HepG2 (cell line): ENCODE measurements at regions not wholly inside any gene's neighbourhood (a gene's known extent, or its start where the extent isn't known, plus 50 kb on each side); places are given as distances from the start of the nearest gene placed in this dataset.
A peak's percentile ranks its signal among the peaks of the same experiment; 100 is the strongest.

Source experiments
- ATAC-seq: fragments of 200-7000 bp; cut with Tn5 transposase; 3 replicates; pipeline ENCODE4 v1.9.1; 2020; ENCODE audit warnings: mild to moderate bottlenecking, moderate library complexity
- BruUV-seq: library from RNA; stranded (reverse); fragments of 400-500 nt; replicated peaks from 2 replicates; lab custom pipeline; 2021; lab: Mats Ljungman, UMichigan
- CTCF ChIA-PET: fragments of 300-600 bp; formaldehyde crosslinking; extraction: SDS; loops from one replicate; lab custom pipeline; 2021; ENCODE audit warnings: low total read pairs, inconsistent platforms, low intra/inter-chr PET ratio; lab: Yijun Ruan, JAX
- POLR2A ChIA-PET: fragments of 350-600 bp; sonication (Branson Sonifier 250); formaldehyde crosslinking; loops from one replicate; lab custom pipeline; 2020; ENCODE audit warnings: antibody characterized with exemption, inconsistent platforms; lab: Yijun Ruan, JAX
- DNase-seq: peaks from one replicate; pipeline ENCODE4 v3.0.0-alpha.2; 2015; ENCODE audit warnings: low spot score
- FAIRE-seq: peaks from 3 replicates; lab custom pipeline; 2011; peaks lifted over from hg19 to GRCh38; lab: Jason Lieb, UNC
- H2AFZ ChIP-seq: one replicate; pipeline ENCODE4 v1.6.1; 2011; ENCODE audit warnings: low read length, inconsistent platforms
- H3K27ac ChIP-seq: fragments of 300-600 bp; 3 replicates; pipeline ENCODE4 v1.8.0; 2011; ENCODE audit warnings: mixed run types, mild to moderate bottlenecking, mixed read lengths, low read length, inconsistent platforms; ENCODE audit not compliant: insufficient read depth; ENCODE audit errors: extremely low read length
- H3K27me3 ChIP-seq, 2 experiments: fragments of 200-600 bp in 1 of 2; 2 replicates in 1 of 2; 3 replicates in 1 of 2; pipeline versions ENCODE4 v1.6.0 to v1.8.0; 2011; ENCODE audit warnings: low read length in 2 of 2, mild to moderate bottlenecking in 2 of 2, moderate library complexity in 2 of 2, inconsistent platforms in 1 of 2; ENCODE audit not compliant: insufficient read depth in 2 of 2, control insufficient read depth in 1 of 2
- H3K36me3 ChIP-seq, 2 experiments: fragments of 200-600 bp in 1 of 2; replicated peaks in 1 of 2; 2 replicates in 1 of 2; 3 replicates in 1 of 2; pipeline versions ENCODE4 v1.5.1 to v1.8.0; 2011; ENCODE audit warnings: low read length in 2 of 2, inconsistent platforms in 1 of 2; ENCODE audit not compliant: insufficient read depth in 2 of 2, control insufficient read depth in 1 of 2
- H3K4me1 ChIP-seq: 2 replicates; pipeline ENCODE4 v1.5.1; 2012; ENCODE audit warnings: low read length, inconsistent platforms; ENCODE audit not compliant: insufficient read depth
- H3K4me2 ChIP-seq: 2 replicates; pipeline ENCODE4 v1.6.0; 2011; ENCODE audit warnings: low read depth, low read length, inconsistent platforms
- H3K4me3 ChIP-seq, 3 experiments: fragments of 200-600 bp in 1 of 3; sonication (generic), shearing (Covaris generic) in 1 of 3; replicated peaks in 1 of 3; 2 replicates each; pipeline ENCODE4 v1.5.1; 2011 to 2016; ENCODE audit warnings: low read length in 3 of 3, inconsistent platforms in 2 of 3, low read depth in 2 of 3, mild to moderate bottlenecking in 2 of 3, control low read depth in 1 of 3, mixed read lengths in 1 of 3; ENCODE audit not compliant: insufficient read depth in 1 of 3
- H3K79me2 ChIP-seq: one replicate; pipeline ENCODE4 v1.6.1; 2011; ENCODE audit warnings: low read length, inconsistent platforms; ENCODE audit not compliant: insufficient read depth
- H3K9ac ChIP-seq: 2 replicates; pipeline ENCODE4 v1.6.0; 2011; ENCODE audit warnings: mild to moderate bottlenecking, low read depth, low read length, inconsistent platforms; ENCODE audit not compliant: insufficient read depth
- H3K9me3 ChIP-seq: 2 replicates; pipeline ENCODE4 v1.5.1; 2012; ENCODE audit warnings: mild to moderate bottlenecking, low read length
- H4K20me1 ChIP-seq: 2 replicates; pipeline ENCODE4 v1.6.0; 2011; ENCODE audit warnings: inconsistent platforms, mild to moderate bottlenecking, low read length, moderate library complexity; ENCODE audit not compliant: insufficient read depth
- CCDC6 ChIP-seq: sonication (generic); formaldehyde crosslinking; IDR thresholded peaks from 2 replicates; pipeline ENCODE4 v1.8.1; 2022; ENCODE audit warnings: mild to moderate bottlenecking, missing genetic modification reagents, moderate library complexity
- MAFF ChIP-seq: IDR thresholded peaks from 2 replicates; pipeline ENCODE4 v1.6.1; 2011; ENCODE audit warnings: low read depth, low read length, improper control_type of control experiment
- MAFK ChIP-seq, 2 experiments: IDR thresholded peaks in 1 of 2; conservative IDR thresholded peaks in 1 of 2; 2 replicates each; pipeline ENCODE4 v1.6.1; 2011; ENCODE audit warnings: improper control_type of control experiment in 2 of 2, low read length in 2 of 2
- PITX1 ChIP-seq: sonication (generic); formaldehyde crosslinking; IDR thresholded peaks from 2 replicates; pipeline ENCODE4 v1.5.1; 2020; ENCODE audit warnings: mild to moderate bottlenecking, missing genetic modification reagents
- SNAI1 ChIP-seq: sonication (generic); formaldehyde crosslinking; IDR thresholded peaks from 2 replicates; pipeline ENCODE4 v1.5.0; 2020; ENCODE audit warnings: mild to moderate bottlenecking, missing genetic modification reagents, borderline replicate concordance
- STAT6 ChIP-seq: sonication (generic); formaldehyde crosslinking; IDR thresholded peaks from 2 replicates; pipeline ENCODE4 v1.4.0; 2020; ENCODE audit warnings: missing genetic modification reagents, mild to moderate bottlenecking, borderline replicate concordance
- TBP ChIP-seq: sonication (generic); formaldehyde crosslinking; IDR thresholded peaks from 2 replicates; pipeline ENCODE4 v1.5.0; 2020; ENCODE audit warnings: missing genetic modification reagents
- ZBTB34 ChIP-seq: sonication (generic); formaldehyde crosslinking; IDR thresholded peaks from 2 replicates; pipeline ENCODE4 v1.8.0; 2022; ENCODE audit warnings: mild to moderate bottlenecking, missing genetic modification reagents
- ZNF138 ChIP-seq: sonication (generic); formaldehyde crosslinking; IDR thresholded peaks from 2 replicates; pipeline ENCODE4 v1.5.0; 2020; ENCODE audit warnings: mild to moderate bottlenecking, low read depth, missing genetic modification reagents
- ZNF362 ChIP-seq: sonication (generic); formaldehyde crosslinking; IDR thresholded peaks from 2 replicates; pipeline ENCODE4 v1.4.0; 2020; ENCODE audit warnings: missing genetic modification reagents, mild to moderate bottlenecking, borderline replicate concordance
- ZNF576 ChIP-seq: sonication (generic); formaldehyde crosslinking; IDR thresholded peaks from 2 replicates; pipeline ENCODE4 v1.4.0; 2020; ENCODE audit warnings: mild to moderate bottlenecking, missing genetic modification reagents
- ZNF598 ChIP-seq: sonication (generic); formaldehyde crosslinking; IDR thresholded peaks from 2 replicates; pipeline ENCODE4 v1.5.1; 2020; ENCODE audit warnings: mild to moderate bottlenecking, missing genetic modification reagents, borderline replicate concordance
- ZNF724P ChIP-seq: sonication (generic); formaldehyde crosslinking; IDR thresholded peaks from 2 replicates; pipeline ENCODE4 v1.8.0; 2022; ENCODE audit warnings: missing genetic modification reagents, borderline replicate concordance
- ZNF839 ChIP-seq: sonication (generic); formaldehyde crosslinking; IDR thresholded peaks from 2 replicates; pipeline ENCODE4 v1.4.0; 2020; ENCODE audit warnings: missing genetic modification reagents, mild to moderate bottlenecking, borderline replicate concordance
- WGBS: methylation state at CpG from one replicate; pipeline ENCODE4 v1.1.6; 2017; ENCODE audit warnings: low lambda C conversion rate; 5-methylcytosine and 5-hydroxymethylcytosine counted together
- in situ Hi-C: cut with HindIII; loops from 2 replicates; pipeline ENCODE4 v1.10.0; 2017; ENCODE audit warnings: low pct_unique_long_range_greater_than_20kb; ENCODE audit not compliant: extremely low pct_ligation_motif_present
- intact Hi-C: fragments of 100-400 bp; cut with micrococcal nuclease; formaldehyde crosslinking; loops from one replicate; pipeline ENCODE4 v1.10.0; 2022; ENCODE audit not compliant: unreplicated experiment

GRCh38 chr10:109127363-109127762 lies 795.9 kb downstream of the XPNPEP1 start:
- H3K9me3 ChIP-seq: peaks cover 60% of the 10 kb centered on the region
- H3K4me2 ChIP-seq: no peak overlapping the region
- no peak overlapping the region for H3K4me3 ChIP-seq
- no peak overlapping the region for H2AFZ ChIP-seq
- H3K36me3 ChIP-seq: no peaks in the 10 kb centered on the region
- H3K79me2 ChIP-seq: no peaks in the 10 kb centered on the region
- no peak overlapping the region for H3K9ac ChIP-seq
- H3K4me1 ChIP-seq: no peaks in the 10 kb centered on the region
- H3K27ac ChIP-seq: no peak overlapping the region
- TF ChIP-seq MAFK (conservative IDR thresholded peaks at IDR 0.05 in 1 of 2, IDR thresholded peaks at IDR 0.05 in 1 of 2; ENCODE audit: low read length in 2 of 2) (peak; percentile 68 to 82), MAFF (peak; percentile 69), SNAI1 (CRISPR knock-in tag) (no peak)
- in situ Hi-C loops: no loop called here
- ATAC-seq: no peak
- no TSS peak for BruUV-seq
- no peak for FAIRE-seq
- CTCF ChIA-PET: no interaction called here
- no peaks in the 10 kb centered on the region for H4K20me1 ChIP-seq
- intact Hi-C loops: no loop called here
- POLR2A ChIA-PET: no interaction called here
- WGBS: 0% methylated on average over 1 of the region's 1 CpG
- DNase-seq: no peak
- no peaks in the 10 kb centered on the region for H3K27me3 ChIP-seq

- H3K36me3 ChIP-seq: no peaks in the 10 kb centered on the region
- no peak overlapping the region for H3K4me3 ChIP-seq
- FAIRE-seq (no peak), DNase-seq (no peak), ATAC-seq (no peak)
- H3K27me3 ChIP-seq: no peaks in the 10 kb centered on the region
- BruUV-seq: no TSS peak
- H3K79me2 ChIP-seq: no peaks in the 10 kb centered on the region
- H3K9ac ChIP-seq: no peak overlapping the region
- H2AFZ ChIP-seq: no peak overlapping the region
- ChIA-PET POLR2A (no interaction called here), CTCF (no interaction called here)
- no peak overlapping the region for H3K27ac ChIP-seq
- no peak overlapping the region for H3K4me2 ChIP-seq
- WGBS: 12% methylated on average over 3 of the region's 3 CpGs
- intact Hi-C loops (no loop called here), in situ Hi-C loops (no loop called here)
- no peaks in the 10 kb centered on the region for H4K20me1 ChIP-seq
- no peaks in the 10 kb centered on the region for H3K4me1 ChIP-seq
- peaks cover 60% of the 10 kb centered on the region for H3K9me3 ChIP-seq
- TF ChIP-seq ZBTB34 (CRISPR knock-in tag) (no peak), CCDC6 (CRISPR knock-in tag) (no peak), STAT6 (CRISPR knock-in tag) (no peak), PITX1 (CRISPR knock-in tag) (no peak), TBP (no peak), ZNF362 (no peak), ZNF839 (CRISPR knock-in tag) (no peak), ZNF576 (CRISPR knock-in tag) (no peak), ZNF598 (CRISPR knock-in tag) (no peak), ZNF724P (no peak), ZNF138 (CRISPR knock-in tag) (no peak)
Measured at GRCh38 chr10:109126541-109126940, 796.8 kb downstream of the XPNPEP1 start.
